ENCODE measurements at regions not wholly inside any gene's neighbourhood (a gene's known extent, or its start where the extent isn't known, plus 50 kb on each side); places are given as distances from the start of the nearest gene placed in this dataset.

- TF ChIP-seq CTCF (optimal IDR thresholded peaks at IDR 0.05 in 1 of 3, IDR thresholded peaks at IDR 0.05 in 1 of 3, conservative IDR thresholded peaks at IDR 0.05 in 1 of 3; ENCODE audit: extremely low read depth in 1 of 3, insufficient read depth in 2 of 3, low read length in 3 of 3): no peak
- TF ChIP-seq EZH2 (IDR thresholded peaks at IDR 0.05; ENCODE audit: low read length): no peak
Measured at GRCh38 chr10:123580426-123580825, 85.7 kb upstream of the GPR26 start.
